NCI-H2196 (cell line): ENCODE measurements at regions not wholly inside any gene's neighbourhood (a gene's known extent, or its start where the extent isn't known, plus 50 kb on each side); places are given as distances from the start of the nearest gene placed in this dataset.
"Not testable (repeated sequence)": the region's sequence is repeated elsewhere in the genome, so short reads cannot be mapped to it uniquely, and the experiment has no call there.

Experiments
- DNase-seq: peaks from one replicate; lab custom pipeline; 2025; ENCODE audit not compliant: unreplicated experiment; lab: John Stamatoyannopoulos, UW

DNA sequence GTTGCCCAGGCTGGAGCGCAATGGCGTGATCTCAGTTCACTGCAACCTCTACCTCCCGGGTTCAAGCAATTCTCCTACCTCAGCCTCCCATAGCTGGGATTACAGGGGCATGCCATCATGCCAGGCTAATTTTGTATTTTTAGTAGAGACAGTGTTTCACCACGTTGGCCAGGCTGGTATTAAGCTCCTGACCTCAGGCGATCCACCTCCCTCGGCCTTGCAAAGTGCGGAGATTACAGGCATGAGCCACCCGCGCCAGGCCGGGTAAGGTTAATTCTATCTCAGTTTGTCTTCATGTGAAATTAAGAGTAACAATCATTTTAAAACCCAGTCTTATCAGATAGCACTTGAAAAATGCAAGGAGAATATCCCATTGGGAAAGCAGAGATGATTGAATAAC lies 1681.7 kb upstream of the DDX18 start:
- no peak for DNase-seq

DNA sequence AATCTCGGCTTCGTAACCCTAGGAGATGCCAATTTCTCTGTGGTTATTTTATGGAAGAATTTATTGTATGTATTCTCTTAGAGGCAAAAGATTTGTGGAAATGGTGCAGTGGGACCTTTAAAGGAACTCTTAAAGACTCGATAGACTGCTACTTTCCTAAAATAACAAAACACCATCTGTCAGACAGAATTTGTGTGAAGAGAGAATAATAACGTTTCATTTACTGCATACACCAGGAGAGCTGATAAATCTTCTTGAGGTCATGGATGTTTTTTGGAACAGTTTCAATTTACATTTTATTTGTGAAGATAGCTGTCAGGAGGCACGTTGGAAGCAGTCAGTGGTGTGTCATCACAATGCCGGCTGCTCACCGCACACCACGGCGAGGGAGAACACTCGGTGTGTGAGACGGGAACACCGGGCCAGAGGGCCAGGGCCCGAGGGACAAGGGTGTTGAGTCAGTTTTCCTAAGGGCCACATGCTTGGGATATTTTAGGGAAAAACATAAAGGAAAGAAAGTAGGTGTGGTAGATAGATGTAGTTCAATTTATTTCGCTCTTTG lies 1681.0 kb upstream of the DDX18 start:
- no peak for DNase-seq

DNA sequence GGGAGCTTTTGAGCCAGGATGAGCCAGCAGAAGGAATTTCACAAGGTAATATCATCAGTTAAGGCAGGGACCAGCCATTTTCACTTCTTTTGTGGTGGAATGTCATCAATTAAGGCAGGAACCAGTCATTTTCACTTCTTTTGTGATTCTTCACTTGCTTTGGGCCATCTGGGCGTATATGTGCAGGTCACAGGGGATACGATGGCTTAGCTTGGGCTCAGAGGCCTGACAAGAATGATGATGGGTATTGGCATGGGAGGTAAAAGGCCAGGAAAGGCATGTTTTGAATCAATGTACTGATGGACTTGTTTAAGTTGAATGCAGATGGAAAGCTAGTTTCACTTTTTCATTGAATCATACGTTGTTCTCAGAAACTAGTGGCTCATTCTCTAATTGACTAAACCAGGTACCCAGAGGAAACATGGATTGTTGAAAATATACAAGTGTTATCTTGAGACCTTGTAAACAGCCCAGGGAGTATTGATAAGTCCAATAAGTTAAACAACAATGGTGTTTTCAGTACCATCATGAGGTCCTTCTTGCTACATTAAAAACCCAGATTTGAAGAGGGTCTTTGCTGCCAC lies 1672.5 kb upstream of the DDX18 start:
- DNase-seq, result no peak

- no peak for DNase-seq
These were observed 1671.8 kb upstream of the DDX18 start for GRCh38 chr2:116142644-116143227.

- no peak for DNase-seq
These were observed 1669.5 kb upstream of the DDX18 start for GRCh38 chr2:116145031-116145430.

DNA sequence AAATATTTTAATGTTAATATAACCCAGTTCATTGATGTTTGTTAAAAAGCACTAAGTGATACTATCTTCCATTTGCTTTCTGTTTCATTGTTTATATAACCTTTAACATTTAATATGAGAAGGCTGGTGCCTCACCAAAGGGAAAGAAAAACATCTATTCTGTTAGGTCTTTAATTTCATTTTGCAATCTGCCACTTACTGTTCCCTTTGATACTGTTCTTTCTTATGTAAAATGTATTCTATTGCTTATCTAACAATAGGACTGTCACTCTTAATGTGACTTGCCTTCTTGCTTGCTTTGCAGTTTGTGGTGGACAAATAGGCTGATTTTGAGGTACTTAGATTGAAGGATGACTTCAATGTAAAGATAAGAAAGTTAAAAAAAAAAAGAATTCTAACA lies 1666.1 kb upstream of the DDX18 start:
- no peak for DNase-seq

DNA sequence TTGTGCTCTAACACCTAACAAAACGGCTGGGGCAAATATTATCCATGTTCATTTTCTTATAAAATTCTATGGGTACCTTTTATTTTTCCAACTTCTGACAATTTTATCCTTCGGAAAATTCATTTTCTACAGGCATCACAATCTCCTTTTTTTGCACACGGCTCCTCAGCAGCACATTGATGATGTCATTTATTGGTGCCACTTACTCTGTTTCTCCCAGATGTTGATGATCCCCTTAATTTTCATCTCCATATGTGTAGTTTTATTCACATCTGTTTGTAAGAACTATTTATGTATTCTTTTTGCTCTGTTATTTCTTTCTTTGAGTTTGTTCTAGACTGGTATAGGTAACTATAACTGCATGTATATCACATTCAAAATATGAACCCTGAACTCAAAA lies 1660.8 kb upstream of the DDX18 start:
- no peak for DNase-seq

GRCh38 chr2:116160657-116161056 lies 1653.8 kb upstream of the DDX18 start:
- no peak for DNase-seq

DNA sequence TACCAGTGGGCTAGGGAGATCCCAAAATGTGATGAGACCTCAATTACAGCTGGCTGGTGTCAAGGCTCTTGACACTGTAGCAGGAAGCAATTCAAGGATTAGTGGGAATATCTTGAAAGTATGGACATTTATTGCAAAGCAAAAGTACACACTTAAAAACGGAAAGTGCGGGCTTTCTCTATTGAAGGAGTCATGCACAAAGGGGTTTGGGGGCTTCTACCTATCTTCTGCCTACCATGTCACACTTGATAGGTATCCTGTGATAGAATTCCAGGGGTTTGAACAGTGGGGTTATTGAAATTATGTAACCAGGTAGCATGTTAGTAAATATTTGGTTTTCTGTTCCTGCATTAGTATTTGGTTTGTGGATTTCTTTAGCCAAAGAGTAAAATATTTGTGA lies 1652.1 kb upstream of the DDX18 start:
- no peak for DNase-seq

DNA sequence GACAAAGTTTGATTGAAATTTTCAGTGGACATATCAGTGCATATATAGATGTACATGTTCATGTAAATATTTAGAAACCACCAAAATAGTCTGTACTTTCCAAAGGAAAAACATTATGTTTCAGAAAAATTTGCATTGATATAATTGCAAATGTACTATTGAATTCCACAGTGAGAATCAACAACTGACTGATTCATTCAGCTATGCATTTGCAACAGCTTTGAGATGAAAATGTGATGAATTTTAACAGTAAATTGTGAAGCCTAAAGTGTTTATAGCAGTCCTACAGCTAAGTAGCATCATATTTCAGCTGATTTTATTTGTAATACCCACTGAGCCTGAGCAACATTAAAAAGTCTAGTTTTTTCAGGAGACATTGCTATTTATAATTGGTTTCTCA lies 1647.4 kb upstream of the DDX18 start:
- no peak for DNase-seq

GRCh38 chr2:116180072-116180471 lies 1634.4 kb upstream of the DDX18 start:
- DNase-seq, result no peak

- DNase-seq, result not testable (repeated sequence)
These were observed 1623.8 kb upstream of the DDX18 start for GRCh38 chr2:116190684-116191083.

DNA sequence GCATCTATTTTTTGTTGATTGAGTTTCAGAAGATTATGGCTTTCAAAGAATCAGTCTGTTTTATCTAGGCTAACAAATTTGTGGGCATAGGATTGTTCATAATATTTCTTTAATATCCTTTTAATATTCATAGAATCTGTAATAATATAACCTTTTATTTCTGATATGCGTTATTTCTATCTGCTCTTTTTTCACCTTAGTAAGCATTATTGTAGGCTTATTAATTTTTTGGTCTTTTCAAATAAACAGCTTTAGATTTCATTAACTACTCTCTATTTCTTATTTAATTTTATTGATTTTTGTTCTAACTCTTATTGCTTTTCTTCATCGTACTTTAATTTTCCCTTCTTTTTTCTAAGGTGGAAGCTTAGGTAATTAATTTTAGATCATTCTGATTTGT lies 1614.4 kb upstream of the DDX18 start:
- DNase-seq, result no peak

DNA sequence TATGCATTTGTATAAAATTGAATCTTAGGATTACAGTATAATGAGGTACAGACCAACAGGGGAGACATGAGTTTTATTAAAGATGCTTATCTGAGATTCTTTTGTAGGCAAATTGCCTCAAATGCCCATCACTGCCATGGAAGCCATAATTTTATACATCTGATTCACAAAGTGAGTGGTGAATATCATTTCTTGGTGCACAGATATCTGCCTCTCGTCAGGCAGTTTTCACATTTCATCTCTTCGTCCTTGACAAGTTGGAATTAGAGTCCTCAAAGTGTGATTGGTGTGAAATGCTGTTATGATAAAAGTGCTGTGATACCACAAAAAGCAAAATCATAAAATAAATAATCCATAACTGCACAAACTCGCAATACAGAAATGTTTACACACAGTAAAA lies 1602.8 kb upstream of the DDX18 start:
- DNase-seq, result no peak

DNA sequence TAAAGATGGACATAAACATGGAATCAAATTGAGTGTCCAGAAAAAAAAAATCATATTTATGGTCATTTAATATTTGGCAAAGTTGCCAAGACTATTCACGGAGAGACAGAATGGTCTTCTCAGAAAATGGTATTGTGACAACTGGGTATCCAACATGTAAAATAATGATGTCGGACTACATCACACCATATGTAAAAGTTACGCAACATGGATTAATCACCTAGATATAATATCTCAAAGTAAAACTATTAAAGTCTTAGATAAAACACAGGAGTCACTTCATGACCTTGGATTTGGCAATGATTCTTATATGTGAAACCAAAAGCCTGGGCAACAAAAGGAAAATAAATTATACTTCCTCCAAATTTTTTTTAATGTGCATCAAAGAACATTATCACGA lies 1591.7 kb upstream of the DDX18 start:
- DNase-seq, result no peak

DNA sequence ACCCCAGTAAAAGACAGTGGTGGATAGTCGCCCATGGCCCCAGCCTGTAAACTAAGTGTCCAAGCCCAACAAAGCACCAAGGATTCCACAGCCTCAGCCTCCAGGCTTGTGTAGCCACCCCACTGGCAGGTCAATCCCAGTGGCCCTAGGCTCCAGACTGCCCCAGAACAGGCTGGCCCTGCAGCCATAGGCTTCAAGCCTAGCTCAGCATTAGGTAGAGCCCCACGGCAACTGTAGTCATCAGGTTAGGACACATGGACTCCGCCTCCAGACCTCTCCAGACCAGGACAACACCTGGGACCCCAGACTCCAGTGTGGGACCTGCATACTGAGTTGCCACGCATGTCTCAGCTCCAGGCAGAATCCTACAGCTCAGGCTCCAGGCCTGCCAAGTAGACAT lies 1590.6 kb upstream of the DDX18 start:
- no peak for DNase-seq

GRCh38 chr2:116224610-116225009 lies 1589.9 kb upstream of the DDX18 start:
- no peak for DNase-seq

DNA sequence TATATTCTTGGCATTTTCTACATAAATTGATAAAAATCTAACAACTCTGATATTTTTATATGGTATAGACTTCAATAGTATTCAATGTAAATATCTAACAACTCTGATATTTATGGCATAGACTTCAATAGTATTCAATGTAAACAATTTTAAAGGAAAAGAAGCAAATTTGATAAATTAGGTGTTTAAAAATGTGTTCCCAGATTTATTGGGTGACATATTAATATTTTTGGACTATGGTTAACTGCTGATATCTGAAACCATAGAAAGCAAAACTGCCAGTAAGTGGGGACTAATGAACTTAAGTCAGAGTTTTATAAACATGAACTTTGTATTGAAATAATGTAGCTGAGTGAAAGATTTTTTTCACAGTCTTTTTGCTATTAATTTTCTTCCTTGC lies 1576.0 kb upstream of the DDX18 start:
- DNase-seq, result no peak

DNA sequence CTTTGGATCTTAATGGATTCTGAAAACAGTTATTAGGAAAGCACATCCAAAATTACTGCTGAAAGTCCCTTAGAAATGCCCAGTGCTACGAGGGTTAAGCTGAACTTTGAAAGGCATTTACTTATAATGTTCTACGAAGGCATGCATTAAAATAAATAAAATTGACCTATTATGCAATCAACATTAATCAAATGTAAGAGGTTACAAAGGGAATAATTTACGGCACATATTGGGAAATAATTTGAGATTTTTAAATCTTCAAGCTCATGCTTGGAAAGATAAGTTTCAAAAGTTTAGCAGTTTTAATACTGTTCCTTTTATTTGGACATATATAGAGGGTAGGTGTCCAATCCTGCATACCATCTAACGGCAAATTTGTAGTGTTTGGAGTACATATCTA lies 1564.1 kb upstream of the DDX18 start:
- no peak for DNase-seq

- DNase-seq, result no peak
These were observed 1549.6 kb upstream of the DDX18 start for GRCh38 chr2:116264872-116265271.

GRCh38 chr2:116269040-116269439 lies 1545.5 kb upstream of the DDX18 start:
- no peak for DNase-seq

- no peak for DNase-seq
These were observed 1510.2 kb upstream of the DDX18 start for GRCh38 chr2:116304328-116304727.

DNA sequence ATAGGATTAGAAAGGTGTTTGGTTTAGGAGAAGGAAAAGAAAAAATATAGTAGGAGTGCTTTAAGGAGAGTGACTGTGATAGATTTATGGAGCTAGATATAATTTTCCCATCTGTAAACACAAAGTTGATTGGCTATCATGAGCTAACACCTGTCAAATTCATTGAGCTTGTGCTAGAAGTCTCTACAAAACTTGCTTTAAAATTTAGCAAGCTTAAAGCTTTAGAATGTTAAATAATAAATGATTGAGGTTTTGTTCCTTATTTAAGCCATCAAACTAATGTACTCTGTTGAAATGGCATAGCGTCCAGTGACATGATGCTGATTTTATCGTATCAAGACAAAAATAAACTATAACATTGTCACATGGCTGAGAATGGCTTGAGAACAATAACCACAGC lies 1497.4 kb upstream of the DDX18 start:
- DNase-seq, result no peak
